Kidney epithelial cell (primary cell): ENCODE measurements at regions not wholly inside any gene's neighbourhood (a gene's known extent, or its start where the extent isn't known, plus 50 kb on each side); places are given as distances from the start of the nearest gene placed in this dataset.

Experiments used
- DNase-seq: peaks from one replicate; pipeline ENCODE4 v3.0.0-alpha.2; 2010; ENCODE audit warnings: low read depth
- H3K27me3 ChIP-seq: 2 replicates; pipeline ENCODE4 v1.6.0; 2011; ENCODE audit warnings: low read length; ENCODE audit not compliant: control insufficient read depth, insufficient read depth
- H3K36me3 ChIP-seq: 2 replicates; pipeline ENCODE4 v1.5.1; 2011; ENCODE audit warnings: low read length; ENCODE audit not compliant: control insufficient read depth, insufficient read depth
- H3K4me3 ChIP-seq: 2 replicates; pipeline ENCODE4 v1.5.1; 2011; ENCODE audit warnings: low read depth, mild to moderate bottlenecking, control low read depth, low read length
- TF ChIP-seq, protein P1 (sequence below): IDR thresholded peaks from 2 replicates; pipeline ENCODE4 v1.5.1; 2011; ENCODE audit warnings: mild to moderate bottlenecking, moderate library complexity, low read length, control low read depth, inconsistent platforms; ENCODE audit not compliant: insufficient read depth, poor library complexity, severe bottlenecking

GRCh38 chr5:175263776-175264175, 180.2 kb downstream of the DRD1 start:
- no peak for DNase-seq
- H3K4me3 ChIP-seq = no peak overlapping the region
- TF ChIP-seq, protein P1, sequence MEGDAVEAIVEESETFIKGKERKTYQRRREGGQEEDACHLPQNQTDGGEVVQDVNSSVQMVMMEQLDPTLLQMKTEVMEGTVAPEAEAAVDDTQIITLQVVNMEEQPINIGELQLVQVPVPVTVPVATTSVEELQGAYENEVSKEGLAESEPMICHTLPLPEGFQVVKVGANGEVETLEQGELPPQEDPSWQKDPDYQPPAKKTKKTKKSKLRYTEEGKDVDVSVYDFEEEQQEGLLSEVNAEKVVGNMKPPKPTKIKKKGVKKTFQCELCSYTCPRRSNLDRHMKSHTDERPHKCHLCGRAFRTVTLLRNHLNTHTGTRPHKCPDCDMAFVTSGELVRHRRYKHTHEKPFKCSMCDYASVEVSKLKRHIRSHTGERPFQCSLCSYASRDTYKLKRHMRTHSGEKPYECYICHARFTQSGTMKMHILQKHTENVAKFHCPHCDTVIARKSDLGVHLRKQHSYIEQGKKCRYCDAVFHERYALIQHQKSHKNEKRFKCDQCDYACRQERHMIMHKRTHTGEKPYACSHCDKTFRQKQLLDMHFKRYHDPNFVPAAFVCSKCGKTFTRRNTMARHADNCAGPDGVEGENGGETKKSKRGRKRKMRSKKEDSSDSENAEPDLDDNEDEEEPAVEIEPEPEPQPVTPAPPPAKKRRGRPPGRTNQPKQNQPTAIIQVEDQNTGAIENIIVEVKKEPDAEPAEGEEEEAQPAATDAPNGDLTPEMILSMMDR = no peak
- no peaks in the 10 kb centered on the region for H3K36me3 ChIP-seq
- no peaks in the 10 kb centered on the region for H3K27me3 ChIP-seq

GRCh38 chr5:175261526-175261925, 182.5 kb downstream of the DRD1 start:
- H3K36me3 ChIP-seq = no peaks in the 10 kb centered on the region
- TF ChIP-seq, protein P1 = no peak
- no peaks in the 10 kb centered on the region for H3K27me3 ChIP-seq
- no peak for DNase-seq
- H3K4me3 ChIP-seq = no peak overlapping the region

DNA sequence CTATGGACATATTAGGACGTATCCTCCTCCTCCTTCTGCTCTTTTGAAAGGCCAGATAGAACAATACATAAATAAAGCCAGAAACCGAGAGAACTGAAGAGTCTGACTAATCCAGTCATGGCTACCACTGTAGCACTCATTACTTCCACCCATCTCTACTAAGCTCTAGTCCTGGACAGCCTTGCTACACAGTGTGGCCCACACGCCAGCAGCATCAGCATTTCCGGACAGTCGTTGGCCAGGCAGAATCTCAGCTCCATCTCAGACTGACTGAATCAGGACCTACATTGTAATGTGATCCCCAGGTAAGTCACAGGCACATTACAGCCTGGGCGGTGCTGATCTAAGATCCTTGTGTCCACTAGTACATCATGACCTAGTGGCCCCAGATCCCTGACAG, 182.9 kb downstream of the DRD1 start:
- TF ChIP-seq, protein P1 = no peak
- H3K27me3 ChIP-seq = no peaks in the 10 kb centered on the region

DNA sequence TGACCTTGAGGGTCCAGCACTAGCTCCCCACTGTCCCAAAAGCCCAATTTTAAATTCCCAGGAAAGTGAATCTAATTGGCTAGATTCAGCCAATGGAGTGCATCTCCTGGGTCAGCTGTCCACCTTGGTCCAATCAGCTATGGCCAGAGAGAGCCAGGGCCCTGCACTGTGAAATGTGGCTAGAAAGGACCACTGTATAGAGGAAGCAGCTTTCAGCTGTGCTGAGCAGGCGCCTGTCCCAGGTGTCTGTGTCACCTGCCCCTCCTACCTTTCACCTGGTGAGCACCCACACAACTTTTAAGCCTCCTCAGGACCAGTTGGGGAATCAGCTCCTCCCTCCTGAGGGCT, 186.2 kb downstream of the DRD1 start:
- H3K27me3 ChIP-seq = no peaks in the 10 kb centered on the region
- TF ChIP-seq, protein P1 = no peak
- H3K36me3 ChIP-seq = no peaks in the 10 kb centered on the region
- no peak for DNase-seq
- no peak overlapping the region for H3K4me3 ChIP-seq

More for the DNA sequence above, 182.9 kb downstream of the DRD1 start:
- Histone ChIP-seq H3K36me3 (no peaks in the 10 kb centered on the region), H3K4me3 (no peak overlapping the region)
- DNase-seq = no peak

- no peaks in the 10 kb centered on the region for H3K36me3 ChIP-seq
- H3K4me3 ChIP-seq = no peak overlapping the region
- no peaks in the 10 kb centered on the region for H3K27me3 ChIP-seq
- TF ChIP-seq, protein P1 = no peak
- DNase-seq = no peak
Observed at GRCh38 chr5:175257128-175257846, 186.7 kb downstream of the DRD1 start.

DNA sequence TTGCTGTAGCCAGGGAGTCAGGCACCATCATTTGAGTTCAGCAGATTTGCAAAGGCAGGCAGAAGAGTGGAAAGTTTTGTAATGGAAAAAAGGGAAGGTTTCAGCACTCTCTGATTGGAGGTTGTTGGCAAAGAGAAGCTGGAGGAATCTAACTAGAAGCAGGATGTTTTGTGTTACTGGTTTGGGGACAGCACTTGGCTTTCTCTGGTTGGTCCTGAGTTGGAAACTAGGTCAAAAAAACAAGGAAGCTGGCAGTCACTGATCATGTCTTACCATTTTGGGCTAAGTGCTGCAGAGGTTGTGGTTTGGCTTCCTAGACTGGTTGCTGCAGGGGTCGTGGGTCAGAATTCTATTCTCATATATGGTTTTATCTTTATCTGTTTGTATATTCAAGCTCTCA, 189.8 kb downstream of the DRD1 start:
- TF ChIP-seq, protein P1 = no peak
- Histone ChIP-seq H3K36me3 (no peaks in the 10 kb centered on the region), H3K27me3 (no peaks in the 10 kb centered on the region), H3K4me3 (no peak overlapping the region)
- no peak for DNase-seq
